WTC11 (cell line): ENCODE measurements at regions not wholly inside any gene's neighbourhood (a gene's known extent, or its start where the extent isn't known, plus 50 kb on each side); places are given as distances from the start of the nearest gene placed in this dataset.

Source experiments
- CTCF ChIP-seq: fragments of 200-600 bp; IDR thresholded peaks from 2 replicates; pipeline ENCODE4 v1.8.0; 2022; ENCODE audit warnings: antibody characterized with exemption
- MXD4 ChIP-seq: fragments of 250-450 bp; sonication (Bioruptor Pico); IDR thresholded peaks from 2 replicates; pipeline ENCODE4 v1.8.0; 2021; ENCODE audit warnings: mild to moderate bottlenecking, moderate library complexity, borderline replicate concordance
- PRDM15 ChIP-seq: sonication (generic); formaldehyde crosslinking; IDR thresholded peaks from 2 replicates; pipeline ENCODE4 v1.8.0; 2022; ENCODE audit warnings: missing genetic modification reagents
- SP1 ChIP-seq: sonication (generic); formaldehyde crosslinking; conservative IDR thresholded peaks from 2 replicates; pipeline ENCODE4 v1.8.1; 2022; ENCODE audit warnings: missing genetic modification reagents
- TP53 ChIP-seq: sonication (generic); formaldehyde crosslinking; IDR thresholded peaks from 2 replicates; pipeline ENCODE4 v1.8.1; 2023; ENCODE audit warnings: mild to moderate bottlenecking, missing genetic modification reagents
- ZNF317 ChIP-seq: sonication (generic); formaldehyde crosslinking; IDR thresholded peaks from 2 replicates; pipeline ENCODE4 v1.8.1; 2023; ENCODE audit warnings: low read depth, mild to moderate bottlenecking, moderate library complexity, missing genetic modification reagents, borderline replicate concordance

- TF ChIP-seq CTCF, result no peak
- TF ChIP-seq SP1 (CRISPR knock-in tag), result no peak
- no peak for TF ChIP-seq ZNF317 (CRISPR knock-in tag)
- TF ChIP-seq MXD4 (CRISPR knock-in tag), result no peak
- no peak for TF ChIP-seq PRDM15 (CRISPR knock-in tag)
- TF ChIP-seq TP53, result no peak
Observed at GRCh38 chr16:13772782-13773181, 147.2 kb upstream of the ERCC4 start.
